GM12891 (cell line): ENCODE measurements at regions not wholly inside any gene's neighbourhood (a gene's known extent, or its start where the extent isn't known, plus 50 kb on each side); places are given as distances from the start of the nearest gene placed in this dataset.

Experiments
- DNase-seq: peaks from one replicate; pipeline ENCODE4 v3.0.0; 2011; ENCODE audit warnings: low spot score; ENCODE audit not compliant: insufficient read length
- FAIRE-seq: peaks from 2 replicates; lab custom pipeline; 2011; peaks lifted over from hg19 to GRCh38; lab: Jason Lieb, UNC
- PAX5 ChIP-seq: IDR thresholded peaks from 2 replicates; pipeline ENCODE4 v1.6.1; 2011; ENCODE audit warnings: low read length, moderate library complexity, mild to moderate bottlenecking; ENCODE audit not compliant: insufficient read depth, severe bottlenecking
- POLR2A ChIP-seq: IDR thresholded peaks from 2 replicates; pipeline ENCODE4 v1.6.1; 2011; ENCODE audit warnings: low read depth, low read length, control low read depth
- POLR2AphosphoS5 ChIP-seq: IDR thresholded peaks from 2 replicates; pipeline ENCODE4 v1.6.1; 2011; ENCODE audit warnings: low read depth, low read length, control low read depth
- POU2F2 ChIP-seq: IDR thresholded peaks from 2 replicates; pipeline ENCODE4 v1.6.1; 2011; ENCODE audit warnings: low read depth, mild to moderate bottlenecking, control low read depth, low read length, moderate library complexity
- SPI1 ChIP-seq: IDR thresholded peaks from 2 replicates; pipeline ENCODE4 v1.6.1; 2011; ENCODE audit warnings: low read depth, low read length, control low read depth
- TAF1 ChIP-seq: IDR thresholded peaks from 2 replicates; pipeline ENCODE4 v1.6.1; 2011; ENCODE audit warnings: low read depth, low read length, control low read depth

GRCh38 chr7:26574476-26574875, 282.8 kb downstream of the SNX10 start:
- TF ChIP-seq TAF1, result no peak
- no peak for TF ChIP-seq POLR2AphosphoS5
- no peak for TF ChIP-seq PAX5
- no peak for TF ChIP-seq POLR2A
- no peak for TF ChIP-seq POU2F2
- TF ChIP-seq SPI1, result no peak
- FAIRE-seq (no peak), DNase-seq (no peak)

- DNase-seq (no peak), FAIRE-seq (no peak)
- TF ChIP-seq POU2F2 (no peak), POLR2AphosphoS5 (no peak), PAX5 (no peak), SPI1 (no peak), POLR2A (no peak), TAF1 (no peak)
Observed at GRCh38 chr7:26580064-26580591, 284.3 kb downstream of the SKAP2 start.

- DNase-seq (no peak), FAIRE-seq (no peak)
- TF ChIP-seq PAX5, result no peak
- TF ChIP-seq POLR2AphosphoS5, result no peak
- no peak for TF ChIP-seq POU2F2
- no peak for TF ChIP-seq SPI1
- TF ChIP-seq POLR2A, result no peak
- no peak for TF ChIP-seq TAF1
Observed at GRCh38 chr7:26580711-26581110, 283.7 kb downstream of the SKAP2 start.

- FAIRE-seq (no peak), DNase-seq (no peak)
- TF ChIP-seq POLR2AphosphoS5 (no peak), POLR2A (no peak), TAF1 (no peak), PAX5 (no peak), SPI1 (no peak), POU2F2 (no peak)
Observed at GRCh38 chr7:26583094-26583648, 281.2 kb downstream of the SKAP2 start.

- DNase-seq (no peak), FAIRE-seq (no peak)
- TF ChIP-seq POU2F2 (no peak), POLR2A (no peak), PAX5 (no peak), POLR2AphosphoS5 (no peak), TAF1 (no peak), SPI1 (no peak)
Observed at GRCh38 chr7:26584326-26584725, 280.1 kb downstream of the SKAP2 start.

GRCh38 chr7:26584987-26585665, 279.3 kb downstream of the SKAP2 start:
- FAIRE-seq (no peak), DNase-seq (no peak)
- no peak for TF ChIP-seq POU2F2
- no peak for TF ChIP-seq POLR2AphosphoS5
- TF ChIP-seq SPI1, result no peak
- TF ChIP-seq PAX5, result no peak
- TF ChIP-seq POLR2A, result no peak
- no peak for TF ChIP-seq TAF1

GRCh38 chr7:26587536-26587935, 276.9 kb downstream of the SKAP2 start:
- FAIRE-seq (no peak), DNase-seq (no peak)

GRCh38 chr7:26588511-26588910, 275.9 kb downstream of the SKAP2 start:
- TF ChIP-seq POLR2A, result no peak
- no peak for TF ChIP-seq PAX5
- TF ChIP-seq TAF1, result no peak
- no peak for TF ChIP-seq POU2F2
- no peak for TF ChIP-seq POLR2AphosphoS5
- no peak for TF ChIP-seq SPI1
- no peak for FAIRE-seq
- DNase-seq, result no peak

More at GRCh38 chr7:26587536-26587935, 276.9 kb downstream of the SKAP2 start:
- TF ChIP-seq TAF1, result no peak
- TF ChIP-seq PAX5, result no peak
- no peak for TF ChIP-seq SPI1
- TF ChIP-seq POLR2AphosphoS5, result no peak
- no peak for TF ChIP-seq POLR2A
- TF ChIP-seq POU2F2, result no peak

GRCh38 chr7:26590709-26591108, 273.7 kb downstream of the SKAP2 start:
- DNase-seq (no peak), FAIRE-seq (no peak)

More at GRCh38 chr7:26590709-26591108, 273.7 kb downstream of the SKAP2 start:
- TF ChIP-seq TAF1 (no peak), PAX5 (no peak), SPI1 (no peak), POLR2AphosphoS5 (no peak)
